Uterus (tissue), 2 donors: ENCODE measurements at regions not wholly inside any gene's neighbourhood (a gene's known extent, or its start where the extent isn't known, plus 50 kb on each side); places are given as distances from the start of the nearest gene placed in this dataset.

Source experiments
- CTCF ChIP-seq, 4 experiments: fragments of 200-600 bp in 2 of 4; fragments of 450-650 bp in 2 of 4; sonication (generic) in 2 of 4; IDR thresholded peaks; one replicate each; pipeline ENCODE4 v1.5.1; 2016 to 2019; ENCODE audit warnings: antibody characterized with exemption in 4 of 4, mild to moderate bottlenecking in 2 of 4, moderate library complexity in 1 of 4
- POLR2A ChIP-seq, 2 donors: fragments of 450-650 bp; IDR thresholded peaks; one replicate each; pipeline ENCODE4 v1.6.1; 2016; ENCODE audit warnings: antibody characterized with exemption in 2 of 2, mild to moderate bottlenecking in 1 of 2, moderate library complexity in 1 of 2

- TF ChIP-seq CTCF (IDR thresholded peaks at IDR 0.05) (no peak), POLR2A (IDR thresholded peaks at IDR 0.05) (no peak)
Observed at GRCh38 chr6:164042212-164042611, 627.7 kb downstream of the QKI start.
